HG03025 (cell line): ENCODE measurements at regions not wholly inside any gene's neighbourhood (a gene's known extent, or its start where the extent isn't known, plus 50 kb on each side); places are given as distances from the start of the nearest gene placed in this dataset.

Experiments
- ATAC-seq: cut with Tn5 transposase; IDR thresholded peaks from one replicate; pipeline ENCODE4 v1.9.1; 2021; ENCODE audit warnings: mild to moderate bottlenecking, moderate library complexity; ENCODE audit not compliant: unreplicated experiment, low FRiP score

GRCh38 chr5:156142867-156143266 lies 184.1 kb upstream of the SGCD start:
- ATAC-seq = no peak

DNA sequence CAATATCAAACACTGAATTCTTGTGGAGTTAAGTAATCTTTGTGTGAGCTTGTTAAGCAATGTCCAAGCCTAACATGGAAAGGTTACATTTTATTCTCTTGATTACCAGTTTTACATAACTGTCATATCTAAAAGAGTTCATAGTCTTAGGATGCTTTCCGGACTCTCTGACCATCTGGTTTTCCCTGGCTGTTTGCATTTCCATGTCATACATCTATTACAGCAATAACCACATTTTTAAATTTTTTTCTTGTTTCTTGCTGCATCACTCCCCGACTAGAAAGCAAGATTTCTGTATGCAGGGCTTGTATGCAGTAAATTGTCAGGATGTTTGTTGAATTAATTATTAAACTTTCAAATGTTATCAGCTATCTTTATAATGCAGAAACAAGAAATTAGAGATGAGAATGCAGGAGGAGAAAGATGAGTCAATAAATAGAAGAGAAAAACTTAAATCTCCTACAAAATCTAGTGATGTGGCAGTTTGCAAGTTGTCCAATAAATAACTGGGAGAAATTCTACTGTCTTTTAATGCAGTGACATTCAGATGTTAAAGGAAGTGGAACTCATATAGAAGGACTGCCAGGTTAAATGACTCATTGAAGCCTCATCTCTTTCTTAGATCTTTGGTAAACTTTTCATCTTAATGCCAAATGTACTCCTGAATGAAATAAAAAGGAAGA lies 179.6 kb upstream of the SGCD start:
- no peak for ATAC-seq

GRCh38 chr5:156147944-156148285 lies 179.0 kb upstream of the SGCD start:
- ATAC-seq = no peak

- ATAC-seq = no peak
Measured at GRCh38 chr5:156148301-156148700, 178.7 kb upstream of the SGCD start.

DNA sequence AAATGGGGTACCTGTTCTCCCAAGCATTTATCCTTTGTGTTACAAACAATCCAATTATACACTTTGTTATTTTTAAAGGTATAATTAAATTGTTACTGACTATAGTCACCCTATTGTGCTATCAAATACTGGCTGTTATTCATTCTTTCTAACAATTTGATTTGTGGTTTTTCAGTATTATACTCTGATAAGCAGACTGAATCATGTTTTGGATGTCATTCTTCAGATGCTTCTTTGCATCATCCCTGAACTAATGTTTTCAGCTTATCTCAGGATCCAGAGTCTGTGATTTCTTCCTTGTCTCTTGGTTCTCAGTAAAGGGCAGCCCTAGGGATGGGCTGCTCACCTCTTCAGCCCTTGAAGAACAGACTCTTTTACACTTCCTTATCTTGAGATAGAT lies 177.8 kb upstream of the SGCD start:
- ATAC-seq = no peak

DNA sequence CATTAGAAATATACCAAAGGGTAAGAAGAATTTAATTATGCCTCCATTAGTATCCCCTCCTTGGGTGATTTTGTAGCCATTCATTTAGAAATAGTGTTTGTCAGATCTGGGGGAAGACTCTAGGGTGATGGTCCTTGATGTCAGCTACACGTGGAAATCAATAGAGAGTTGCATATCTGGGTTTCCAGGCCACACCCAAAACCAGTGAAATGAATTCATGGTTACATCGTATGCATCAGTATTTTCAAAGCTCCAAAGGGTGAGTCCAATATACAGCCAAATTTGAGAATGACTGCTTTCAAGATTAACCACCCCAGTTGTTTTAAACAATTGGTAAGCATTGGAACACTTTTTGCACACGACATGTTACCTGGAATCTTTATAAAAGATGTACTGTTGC lies 173.4 kb upstream of the SGCD start:
- no peak for ATAC-seq

- ATAC-seq = no peak
Measured at GRCh38 chr5:156154757-156155156, 172.2 kb upstream of the SGCD start.

GRCh38 chr5:156155598-156155997 lies 171.4 kb upstream of the SGCD start:
- no peak for ATAC-seq

GRCh38 chr5:156164306-156164705 lies 162.7 kb upstream of the SGCD start:
- ATAC-seq = no peak

DNA sequence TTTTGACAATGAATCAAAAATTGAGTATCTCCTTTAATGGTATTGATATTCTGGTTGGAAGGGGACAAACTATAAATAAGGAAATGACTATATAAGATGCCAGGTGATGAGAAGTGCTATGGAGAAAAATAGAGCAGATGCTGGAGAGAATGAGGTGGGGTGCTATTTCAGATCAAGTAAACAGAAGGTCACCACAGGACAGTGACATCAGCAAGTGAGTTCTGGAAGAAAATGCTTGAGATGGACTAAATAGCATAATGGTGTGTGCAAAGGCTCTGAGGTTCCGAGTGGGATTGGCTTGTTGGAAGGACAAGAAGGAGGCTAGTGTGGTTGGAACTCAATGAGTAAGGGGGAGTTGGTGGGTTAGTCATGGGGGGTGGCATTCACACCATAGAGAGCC lies 157.5 kb upstream of the SGCD start:
- ATAC-seq = no peak

DNA sequence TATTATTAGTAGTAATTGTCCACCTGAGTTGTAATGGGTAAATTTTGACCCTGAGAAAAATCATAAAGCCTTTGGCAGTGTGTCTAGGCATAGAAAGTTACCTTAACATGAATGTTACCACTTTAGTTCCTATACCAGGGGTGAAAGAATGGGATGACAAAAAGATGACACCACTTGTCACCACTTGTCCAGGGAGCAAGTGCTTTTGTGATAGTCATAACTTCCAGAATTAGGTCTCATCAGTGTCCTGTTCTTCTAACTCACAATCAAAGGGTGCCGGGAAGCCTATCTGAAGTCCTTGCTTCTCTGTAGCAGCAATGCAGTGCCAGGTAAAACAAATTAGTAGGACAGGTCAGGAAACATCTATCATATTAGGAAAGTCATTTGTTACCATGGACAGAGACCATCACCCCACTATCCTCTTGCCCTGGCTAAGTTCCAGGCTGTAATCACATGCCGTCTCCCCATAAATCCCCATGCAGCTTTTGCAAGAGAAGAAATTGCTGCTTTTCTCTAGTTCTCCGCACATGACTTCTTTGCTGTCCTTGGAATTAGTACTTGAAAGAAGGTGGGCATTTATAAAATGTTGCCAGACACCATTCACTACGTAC lies 156.5 kb upstream of the SGCD start:
- ATAC-seq = no peak

- ATAC-seq = no peak
Measured at GRCh38 chr5:156174225-156174624, 152.7 kb upstream of the SGCD start.

DNA sequence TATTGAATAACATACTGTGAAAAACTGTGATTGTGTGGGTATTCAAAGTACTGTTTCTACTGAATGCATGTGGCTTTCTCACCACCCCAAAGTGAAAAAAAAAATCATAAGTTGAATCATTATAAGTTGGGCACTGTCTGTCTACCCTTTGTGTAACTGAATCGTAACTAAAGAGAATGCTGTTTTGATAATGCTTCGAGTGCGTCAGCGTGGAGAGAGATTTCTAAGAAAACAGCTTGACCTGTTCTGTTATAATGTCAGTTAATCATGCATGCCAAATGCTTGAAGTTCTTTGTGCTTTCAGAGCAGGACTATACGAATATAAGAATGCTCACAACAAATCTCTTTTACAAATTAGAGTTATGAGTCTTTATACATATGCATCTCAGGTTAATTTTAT lies 148.8 kb upstream of the SGCD start:
- no peak for ATAC-seq

- ATAC-seq = no peak
Measured at GRCh38 chr5:156181656-156182055, 145.3 kb upstream of the SGCD start.

- ATAC-seq = no peak
Measured at GRCh38 chr5:156182174-156182967, 144.6 kb upstream of the SGCD start.

GRCh38 chr5:156186760-156187159 lies 140.2 kb upstream of the SGCD start:
- ATAC-seq = no peak

DNA sequence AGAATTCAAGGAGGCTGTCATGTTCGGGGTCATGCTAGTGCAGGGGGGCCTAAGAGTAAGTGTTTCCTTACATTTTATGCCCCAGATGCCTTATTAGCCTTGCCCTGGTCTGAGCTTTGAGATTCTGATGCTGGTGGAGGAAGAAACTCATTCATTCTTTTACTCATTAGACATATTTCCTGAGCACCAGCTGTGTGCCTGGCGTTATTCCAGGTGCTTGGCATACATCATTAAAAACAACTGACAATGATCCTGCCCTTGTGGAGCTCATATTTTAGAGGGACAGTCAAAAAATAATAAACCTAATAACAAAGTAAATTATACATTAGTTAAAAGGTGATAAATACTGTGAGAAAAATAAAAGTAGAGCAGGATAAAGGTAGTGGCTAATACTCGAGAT lies 138.9 kb upstream of the SGCD start:
- ATAC-seq = no peak

DNA sequence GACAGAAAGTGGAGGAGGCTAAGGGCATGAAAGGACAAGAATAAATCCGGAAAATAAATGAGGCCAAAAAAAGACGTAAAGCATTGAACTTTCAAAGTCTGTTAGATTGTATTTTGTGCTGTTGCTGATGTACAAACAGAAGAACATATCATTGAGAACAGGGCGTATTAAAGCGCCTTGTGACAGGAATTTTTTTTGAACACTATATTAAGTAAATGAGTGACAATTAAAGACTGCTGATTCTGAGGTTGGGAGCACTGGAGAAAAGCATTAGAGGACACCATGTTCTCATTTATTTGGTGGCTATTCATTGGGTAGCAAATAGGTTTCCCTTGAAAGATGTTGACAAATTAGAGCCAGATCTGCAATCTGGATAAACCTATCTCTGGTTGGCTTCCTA lies 137.3 kb upstream of the SGCD start:
- ATAC-seq = no peak

DNA sequence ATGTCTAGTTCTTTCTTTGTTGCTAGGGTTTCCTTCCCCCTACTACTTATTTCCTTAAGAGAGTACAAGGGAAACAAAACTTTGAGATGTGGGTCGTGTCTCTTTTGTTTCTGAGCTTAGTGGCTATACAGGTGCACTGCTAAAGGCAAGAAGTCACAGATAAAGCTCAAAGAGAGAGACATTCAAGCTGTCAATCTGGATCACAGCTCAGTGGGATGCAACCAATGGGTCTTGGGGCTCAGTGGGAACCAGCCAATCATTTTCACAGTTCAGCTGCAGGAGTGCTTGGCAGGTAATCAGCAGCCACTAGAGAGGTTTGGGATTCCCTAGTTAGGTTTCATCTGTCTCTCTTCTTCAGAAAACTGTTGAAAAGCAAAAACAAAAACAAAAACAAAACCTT lies 135.4 kb upstream of the SGCD start:
- ATAC-seq = no peak

DNA sequence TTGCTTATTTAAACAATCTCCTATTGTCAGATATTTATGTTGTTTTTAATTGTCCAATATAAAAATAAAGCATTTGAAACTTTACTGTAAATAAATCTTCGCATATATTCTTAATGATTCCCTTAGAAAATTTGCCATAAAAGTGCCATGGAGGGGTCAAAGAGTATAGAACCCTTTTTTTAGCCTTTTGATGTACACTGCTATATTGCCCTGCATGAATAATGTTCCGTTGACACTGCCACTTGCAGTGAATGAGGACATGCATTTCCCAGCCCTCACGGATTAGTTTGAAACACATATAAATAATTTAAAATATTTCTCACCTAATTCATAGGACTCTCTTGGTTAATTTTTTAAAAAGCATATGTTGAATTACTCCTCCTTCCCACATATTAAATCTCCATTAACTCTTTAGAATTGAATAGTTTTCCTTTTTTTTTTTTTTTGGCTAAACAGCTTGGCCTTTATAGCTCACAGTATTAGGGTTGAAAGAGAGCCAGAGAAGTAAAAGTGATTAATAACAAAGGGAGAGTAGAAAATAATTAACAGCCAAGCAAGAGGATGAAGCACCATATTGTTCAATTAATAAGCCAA lies 129.8 kb upstream of the SGCD start:
- no peak for ATAC-seq

GRCh38 chr5:156199045-156199444 lies 127.9 kb upstream of the SGCD start:
- ATAC-seq = no peak
